Epithelial cell of esophagus (primary cell): ENCODE measurements at regions not wholly inside any gene's neighbourhood (a gene's known extent, or its start where the extent isn't known, plus 50 kb on each side); places are given as distances from the start of the nearest gene placed in this dataset.

ENCODE experiments used
- DNase-seq: peaks from one replicate; pipeline ENCODE4 v3.0.0; 2010; ENCODE audit warnings: low read depth
- H3K4me3 ChIP-seq: 2 replicates; pipeline ENCODE4 v1.5.1; 2011; ENCODE audit warnings: mild to moderate bottlenecking, low read length, control low read depth
- CTCF ChIP-seq: IDR thresholded peaks from 2 replicates; pipeline ENCODE4 v1.5.1; 2011; ENCODE audit warnings: low read depth, mild to moderate bottlenecking, low read length, control low read depth, inconsistent platforms; ENCODE audit not compliant: insufficient read depth; ENCODE audit errors: missing control alignments

- no peak for TF ChIP-seq CTCF
- peak; percentile 75 for DNase-seq
- H3K4me3 ChIP-seq: no peak overlapping the region
Measured at GRCh38 chr18:24560511-24560981, 100.1 kb downstream of the HRH4 start.

- no peak overlapping the region for H3K4me3 ChIP-seq
- no peak for TF ChIP-seq CTCF
- no peak for DNase-seq
Measured at GRCh38 chr18:24561369-24561965, 101.0 kb downstream of the HRH4 start.

GRCh38 chr18:24567199-24567598 lies 106.8 kb downstream of the HRH4 start:
- no peak for TF ChIP-seq CTCF
- peak; percentile 90 for DNase-seq
- no peak overlapping the region for H3K4me3 ChIP-seq

- no peak for DNase-seq
- H3K4me3 ChIP-seq: no peak overlapping the region
- TF ChIP-seq CTCF: no peak
Measured at GRCh38 chr18:24570716-24571115, 110.3 kb downstream of the HRH4 start.

GRCh38 chr18:24582771-24583170 lies 122.3 kb downstream of the HRH4 start:
- H3K4me3 ChIP-seq: no peak overlapping the region
- no peak for DNase-seq
- TF ChIP-seq CTCF: no peak

- no peak for TF ChIP-seq CTCF
- no peak for DNase-seq
- no peak overlapping the region for H3K4me3 ChIP-seq
Measured at GRCh38 chr18:24584205-24584604, 123.8 kb downstream of the HRH4 start.

- no peak for DNase-seq
- no peak for TF ChIP-seq CTCF
- H3K4me3 ChIP-seq: no peak overlapping the region
Measured at GRCh38 chr18:24584813-24585212, 124.4 kb downstream of the HRH4 start.
